ENCODE measurements at regions not wholly inside any gene's neighbourhood (a gene's known extent, or its start where the extent isn't known, plus 50 kb on each side); places are given as distances from the start of the nearest gene placed in this dataset.

DNA sequence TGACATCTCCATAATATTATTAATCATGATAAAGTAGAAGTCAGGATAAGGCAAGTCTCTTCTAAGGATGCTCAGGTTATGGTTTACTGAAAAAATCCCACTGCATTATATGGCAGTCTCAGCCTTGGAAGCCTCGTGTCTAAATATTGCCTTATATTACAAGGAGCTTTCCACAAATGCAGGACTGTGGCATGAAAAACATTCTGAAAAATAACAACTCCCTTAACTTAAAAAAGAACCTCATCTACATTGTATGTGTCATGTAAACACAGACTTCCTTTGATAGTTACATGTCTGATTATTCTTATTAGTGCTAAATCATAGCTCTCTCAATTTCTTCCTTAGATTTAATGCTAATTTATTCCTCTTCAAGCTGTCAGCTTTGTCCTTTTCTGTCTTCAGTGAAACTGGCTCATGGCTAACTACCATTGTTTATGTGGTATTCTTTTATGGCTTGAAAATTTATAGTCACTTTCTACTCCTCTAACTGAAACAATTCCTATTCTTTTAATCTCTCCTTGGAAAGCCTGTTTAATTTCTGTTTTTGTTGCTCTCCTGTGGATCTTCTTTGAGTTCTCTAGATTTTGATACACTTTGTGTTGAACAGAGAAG lies 156.1 kb downstream of the KIF20B start:
- TF ChIP-seq CTCF (conservative IDR thresholded peaks at IDR 0.05; ENCODE audit: low read depth, low read length) (no peak), EZH2 (IDR thresholded peaks at IDR 0.05; ENCODE audit: low read length, unreplicated experiment) (no peak), EZH2phosphoT487 (IDR thresholded peaks at IDR 0.05; ENCODE audit: borderline replicate concordance, low read length) (no peak)
